Epithelial cell of proximal tubule (primary cell): ENCODE measurements at regions not wholly inside any gene's neighbourhood (a gene's known extent, or its start where the extent isn't known, plus 50 kb on each side); places are given as distances from the start of the nearest gene placed in this dataset.

Experiments used
- DNase-seq: peaks from one replicate; pipeline ENCODE4 v3.0.0-alpha.2; 2011; ENCODE audit warnings: low read depth
- H3K4me3 ChIP-seq: 2 replicates; pipeline ENCODE4 v1.5.1; 2011; ENCODE audit warnings: low read depth, mild to moderate bottlenecking, low read length
- TF ChIP-seq, protein P1 (sequence below): conservative IDR thresholded peaks from 2 replicates; pipeline ENCODE4 v1.5.1; 2012; ENCODE audit warnings: low read depth, mild to moderate bottlenecking, low read length

DNA sequence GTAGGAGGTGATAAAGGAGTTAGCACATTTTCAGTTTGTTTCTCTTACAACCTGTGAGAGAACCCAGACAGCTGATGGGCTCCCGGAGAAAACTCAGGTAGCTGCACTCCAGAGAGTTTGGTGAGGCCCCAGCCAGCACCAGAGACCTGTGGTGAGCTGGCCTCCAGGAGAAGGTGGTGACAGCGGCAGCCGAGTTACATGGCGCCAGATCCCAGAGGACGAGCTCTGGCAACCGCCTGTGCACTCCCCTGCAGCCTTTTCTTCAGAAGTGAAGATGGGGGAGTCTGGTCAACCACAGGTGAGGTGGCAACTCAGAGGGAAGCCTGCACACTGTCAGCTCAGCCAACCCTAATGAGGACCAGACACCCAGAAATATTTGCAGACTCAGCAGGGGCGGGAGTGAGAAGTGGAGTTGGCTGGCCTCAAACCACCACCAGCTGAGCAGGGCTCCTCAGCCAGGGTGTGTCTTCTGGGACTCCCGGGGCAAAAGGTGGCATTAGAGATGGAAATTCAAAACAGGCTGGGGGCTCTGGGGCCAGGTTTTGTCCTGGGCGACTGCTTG is 209.7 kb downstream of the SETD4 start:
- DNase-seq: no peak
- no peak overlapping the region for H3K4me3 ChIP-seq
- TF ChIP-seq, protein P1, sequence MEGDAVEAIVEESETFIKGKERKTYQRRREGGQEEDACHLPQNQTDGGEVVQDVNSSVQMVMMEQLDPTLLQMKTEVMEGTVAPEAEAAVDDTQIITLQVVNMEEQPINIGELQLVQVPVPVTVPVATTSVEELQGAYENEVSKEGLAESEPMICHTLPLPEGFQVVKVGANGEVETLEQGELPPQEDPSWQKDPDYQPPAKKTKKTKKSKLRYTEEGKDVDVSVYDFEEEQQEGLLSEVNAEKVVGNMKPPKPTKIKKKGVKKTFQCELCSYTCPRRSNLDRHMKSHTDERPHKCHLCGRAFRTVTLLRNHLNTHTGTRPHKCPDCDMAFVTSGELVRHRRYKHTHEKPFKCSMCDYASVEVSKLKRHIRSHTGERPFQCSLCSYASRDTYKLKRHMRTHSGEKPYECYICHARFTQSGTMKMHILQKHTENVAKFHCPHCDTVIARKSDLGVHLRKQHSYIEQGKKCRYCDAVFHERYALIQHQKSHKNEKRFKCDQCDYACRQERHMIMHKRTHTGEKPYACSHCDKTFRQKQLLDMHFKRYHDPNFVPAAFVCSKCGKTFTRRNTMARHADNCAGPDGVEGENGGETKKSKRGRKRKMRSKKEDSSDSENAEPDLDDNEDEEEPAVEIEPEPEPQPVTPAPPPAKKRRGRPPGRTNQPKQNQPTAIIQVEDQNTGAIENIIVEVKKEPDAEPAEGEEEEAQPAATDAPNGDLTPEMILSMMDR: no peak

DNA sequence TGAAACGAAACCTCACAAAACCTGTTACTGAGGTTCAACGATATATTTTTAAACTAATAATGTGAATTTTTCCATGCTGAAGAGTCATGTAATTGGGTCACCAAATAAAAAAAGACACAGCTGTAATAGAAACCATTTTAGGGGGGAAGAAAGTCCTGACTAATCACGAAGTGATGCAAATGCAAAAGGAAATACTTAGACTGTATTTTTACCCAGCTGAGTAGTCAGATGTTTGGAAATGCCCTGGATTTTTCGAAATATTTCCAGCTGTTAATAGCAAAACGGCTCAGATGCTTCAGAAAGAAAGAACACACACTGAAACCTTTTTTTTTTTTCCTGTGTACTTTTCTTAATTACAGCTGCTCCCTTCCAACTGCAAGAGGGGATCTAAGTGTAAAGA is 210.3 kb downstream of the SETD4 start:
- TF ChIP-seq, protein P1: no peak
- H3K4me3 ChIP-seq: no peak overlapping the region
- DNase-seq: no peak

DNA sequence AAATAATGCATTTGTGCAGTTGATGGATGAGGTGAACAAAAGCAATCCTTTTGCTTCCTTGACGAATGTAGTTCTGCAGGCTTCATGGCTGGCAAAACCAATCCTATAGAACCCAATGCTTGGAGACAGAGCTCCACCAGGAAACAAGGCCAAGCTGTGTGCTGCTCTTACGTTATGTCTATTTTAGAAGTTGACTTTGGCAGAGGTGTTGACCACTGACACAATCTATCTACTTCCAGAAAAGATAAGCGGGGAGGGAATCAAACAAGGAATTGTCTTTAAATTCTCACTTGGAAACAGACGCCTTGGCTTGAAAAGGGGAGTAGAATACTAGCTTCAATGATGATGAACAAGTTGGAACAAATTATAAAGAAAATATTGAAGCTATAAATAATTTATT is 211.2 kb downstream of the SETD4 start:
- DNase-seq: no peak
- TF ChIP-seq, protein P1: no peak
- no peak overlapping the region for H3K4me3 ChIP-seq

DNA sequence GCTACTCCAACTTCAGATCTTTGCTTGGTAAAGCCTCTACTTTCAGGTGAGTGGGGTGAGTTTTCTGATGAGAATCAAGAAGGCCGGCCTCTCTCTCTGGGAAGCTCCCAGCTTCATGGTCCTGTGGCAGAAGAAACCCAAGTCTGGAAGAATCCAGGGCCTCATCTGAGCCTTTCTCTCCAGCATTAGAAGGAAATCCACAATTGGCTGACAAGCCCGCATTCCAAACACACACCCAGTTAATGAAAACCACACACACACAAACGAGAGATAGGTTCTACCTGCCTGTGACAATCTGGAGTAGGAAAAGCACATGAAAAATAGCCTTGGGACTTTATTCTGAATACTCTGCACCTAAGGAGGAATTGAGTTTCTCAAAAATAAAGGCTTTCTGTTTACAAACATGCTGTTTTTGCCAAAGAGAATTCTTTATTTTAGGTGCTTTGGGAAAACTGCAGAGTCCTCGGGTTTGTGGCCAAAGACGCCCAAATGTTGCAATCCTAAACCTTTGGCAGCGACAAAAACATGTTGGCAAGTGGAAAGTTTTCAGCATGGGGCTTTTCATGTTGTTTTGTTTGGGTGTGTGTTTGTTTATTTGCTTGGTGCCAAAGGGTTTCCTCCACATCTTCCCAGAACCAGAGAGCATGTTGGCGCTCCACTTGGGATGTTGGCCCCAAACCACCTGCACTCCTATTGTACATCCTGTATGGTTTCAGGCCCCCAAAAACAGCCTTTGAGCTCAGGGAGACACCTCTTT is 216.2 kb downstream of the SETD4 start:
- DNase-seq: no peak
- H3K4me3 ChIP-seq: no peak overlapping the region
- TF ChIP-seq, protein P1: no peak

DNA sequence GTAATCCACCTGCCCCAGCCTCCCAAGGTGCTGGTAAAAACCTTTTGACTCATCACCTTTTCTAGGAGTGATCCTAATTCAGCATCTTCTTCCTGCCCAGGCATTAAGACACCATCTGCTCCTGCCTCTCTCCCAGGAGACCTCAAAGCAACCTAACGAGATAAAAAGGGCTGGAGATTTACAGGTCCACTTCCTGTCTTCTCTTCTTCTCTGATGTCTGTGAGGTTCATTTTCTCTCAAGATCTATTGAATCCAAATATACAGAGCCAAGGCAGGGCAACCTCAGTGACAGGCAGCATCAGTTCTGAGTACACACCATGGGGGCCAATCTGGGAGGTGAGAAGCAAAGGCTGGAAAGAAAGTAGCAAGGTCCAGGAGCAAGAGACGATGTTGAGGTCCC is 219.4 kb downstream of the SETD4 start:
- DNase-seq: no peak
- TF ChIP-seq, protein P1: no peak
- no peak overlapping the region for H3K4me3 ChIP-seq

DNA sequence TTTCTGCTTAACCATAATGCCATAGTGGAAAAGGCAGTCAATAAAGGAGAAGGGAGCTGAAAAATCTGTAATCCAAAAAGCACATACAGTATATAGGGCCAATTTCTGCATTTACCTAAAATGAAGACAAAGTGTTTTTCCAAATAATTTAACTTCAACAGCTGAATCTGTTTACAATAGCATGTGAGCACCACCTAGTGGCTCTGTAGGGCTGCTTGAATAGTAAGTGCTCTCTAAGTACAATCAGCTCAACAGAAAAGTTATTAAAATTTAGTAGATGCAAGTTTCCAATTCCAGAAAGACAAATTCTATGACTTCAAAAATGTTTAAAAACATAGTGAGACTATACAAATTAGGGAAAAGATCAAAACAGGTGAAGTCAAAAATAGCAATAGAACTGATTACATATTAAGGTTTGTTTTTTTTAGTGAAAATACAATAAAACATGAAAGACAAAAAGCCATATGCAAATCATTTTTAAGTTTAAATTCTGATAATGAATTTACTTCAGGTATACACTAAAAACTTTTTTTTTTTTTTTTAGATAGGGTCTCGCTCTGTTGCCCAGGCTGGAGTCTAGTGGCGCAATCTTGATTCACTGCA is 220.0 kb downstream of the SETD4 start:
- TF ChIP-seq, protein P1: peak; percentile 93
- no peak overlapping the region for H3K4me3 ChIP-seq

More for the DNA sequence above, 220.0 kb downstream of the SETD4 start:
- peak; percentile 29 for DNase-seq
